PFSK-1 (cell line): ENCODE measurements at regions not wholly inside any gene's neighbourhood (a gene's known extent, or its start where the extent isn't known, plus 50 kb on each side); places are given as distances from the start of the nearest gene placed in this dataset.

Experiments
- POLR2AphosphoS5 ChIP-seq: IDR thresholded peaks from 2 replicates; pipeline ENCODE4 v1.6.1; 2012; ENCODE audit warnings: low read depth, mild to moderate bottlenecking, control low read depth, low read length, moderate library complexity
- SIN3A ChIP-seq: IDR thresholded peaks from 2 replicates; pipeline ENCODE4 v1.6.1; 2012; ENCODE audit warnings: mild to moderate bottlenecking, low read length, moderate library complexity, borderline replicate concordance; ENCODE audit not compliant: insufficient read depth
- TAF1 ChIP-seq: IDR thresholded peaks from 2 replicates; pipeline ENCODE4 v1.6.1; 2012; ENCODE audit warnings: low read length, control low read depth, borderline replicate concordance; ENCODE audit not compliant: insufficient read depth
- TF ChIP-seq, protein P1 (sequence below), 2 experiments: IDR thresholded peaks; 2 replicates each; pipeline versions ENCODE4 v1.6.1 to v1.8.0; 2011 to 2012; ENCODE audit warnings: low read depth in 2 of 2, low read length in 2 of 2, control low read depth in 1 of 2, inconsistent platforms in 1 of 2, mild to moderate bottlenecking in 1 of 2, moderate library complexity in 1 of 2; ENCODE audit not compliant: insufficient read depth in 1 of 2

GRCh38 chr10:89838044-89838615 lies 136.7 kb downstream of the KIF20B start:
- TF ChIP-seq, protein P1, sequence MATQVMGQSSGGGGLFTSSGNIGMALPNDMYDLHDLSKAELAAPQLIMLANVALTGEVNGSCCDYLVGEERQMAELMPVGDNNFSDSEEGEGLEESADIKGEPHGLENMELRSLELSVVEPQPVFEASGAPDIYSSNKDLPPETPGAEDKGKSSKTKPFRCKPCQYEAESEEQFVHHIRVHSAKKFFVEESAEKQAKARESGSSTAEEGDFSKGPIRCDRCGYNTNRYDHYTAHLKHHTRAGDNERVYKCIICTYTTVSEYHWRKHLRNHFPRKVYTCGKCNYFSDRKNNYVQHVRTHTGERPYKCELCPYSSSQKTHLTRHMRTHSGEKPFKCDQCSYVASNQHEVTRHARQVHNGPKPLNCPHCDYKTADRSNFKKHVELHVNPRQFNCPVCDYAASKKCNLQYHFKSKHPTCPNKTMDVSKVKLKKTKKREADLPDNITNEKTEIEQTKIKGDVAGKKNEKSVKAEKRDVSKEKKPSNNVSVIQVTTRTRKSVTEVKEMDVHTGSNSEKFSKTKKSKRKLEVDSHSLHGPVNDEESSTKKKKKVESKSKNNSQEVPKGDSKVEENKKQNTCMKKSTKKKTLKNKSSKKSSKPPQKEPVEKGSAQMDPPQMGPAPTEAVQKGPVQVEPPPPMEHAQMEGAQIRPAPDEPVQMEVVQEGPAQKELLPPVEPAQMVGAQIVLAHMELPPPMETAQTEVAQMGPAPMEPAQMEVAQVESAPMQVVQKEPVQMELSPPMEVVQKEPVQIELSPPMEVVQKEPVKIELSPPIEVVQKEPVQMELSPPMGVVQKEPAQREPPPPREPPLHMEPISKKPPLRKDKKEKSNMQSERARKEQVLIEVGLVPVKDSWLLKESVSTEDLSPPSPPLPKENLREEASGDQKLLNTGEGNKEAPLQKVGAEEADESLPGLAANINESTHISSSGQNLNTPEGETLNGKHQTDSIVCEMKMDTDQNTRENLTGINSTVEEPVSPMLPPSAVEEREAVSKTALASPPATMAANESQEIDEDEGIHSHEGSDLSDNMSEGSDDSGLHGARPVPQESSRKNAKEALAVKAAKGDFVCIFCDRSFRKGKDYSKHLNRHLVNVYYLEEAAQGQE (IDR thresholded peaks at IDR 0.05; ENCODE audit: insufficient read depth in 1 of 2, low read depth in 2 of 2, low read length in 2 of 2) = no peak
- TF ChIP-seq TAF1 (no peak), POLR2AphosphoS5 (no peak), SIN3A (no peak)
